Stimulated activated naive CD8-positive, alpha-beta T cell treated with anti-CD3 and anti-CD28 coated beads, Interleukin-15, Interleukin-2, amounts not matched to agents 100 ng/mL and 50 ng/mL, for 24 hours (primary cell): ENCODE measurements at regions not wholly inside any gene's neighbourhood (a gene's known extent, or its start where the extent isn't known, plus 50 kb on each side); places are given as distances from the start of the nearest gene placed in this dataset.
"Not testable (repeated sequence)": the region's sequence is repeated elsewhere in the genome, so short reads cannot be mapped to it uniquely, and the experiment has no call there.

Experiments used
- H3K27ac Mint-ChIP-seq: one replicate; pipeline ENCODE4 v1.8.0; 2021; ENCODE audit warnings: mild to moderate bottlenecking, mixed read lengths
- H3K27me3 Mint-ChIP-seq: one replicate; pipeline ENCODE4 v1.8.0; 2021; ENCODE audit warnings: mixed read lengths
- H3K36me3 Mint-ChIP-seq: one replicate; pipeline ENCODE4 v1.8.0; 2021; ENCODE audit warnings: low read depth, mixed read lengths
- H3K4me1 Mint-ChIP-seq: one replicate; pipeline ENCODE4 v1.8.0; 2021; ENCODE audit warnings: low read depth, mixed read lengths
- H3K4me3 Mint-ChIP-seq: one replicate; pipeline ENCODE4 v1.8.0; 2021; ENCODE audit warnings: mild to moderate bottlenecking, mixed read lengths
- H3K9me3 Mint-ChIP-seq: one replicate; pipeline ENCODE4 v1.8.0; 2021; ENCODE audit warnings: mixed read lengths

GRCh38 chr10:58086763-58087150 is 180.9 kb downstream of the IPMK start:
- H3K9me3 Mint-ChIP-seq, result no peaks in the 10 kb centered on the region
- H3K4me3 Mint-ChIP-seq, result no peak overlapping the region
- H3K4me1 Mint-ChIP-seq, result no peaks in the 10 kb centered on the region
- no peaks in the 10 kb centered on the region for H3K36me3 Mint-ChIP-seq
- H3K27ac Mint-ChIP-seq, result no peak overlapping the region
- peaks cover 9% of the 10 kb centered on the region for H3K27me3 Mint-ChIP-seq

DNA sequence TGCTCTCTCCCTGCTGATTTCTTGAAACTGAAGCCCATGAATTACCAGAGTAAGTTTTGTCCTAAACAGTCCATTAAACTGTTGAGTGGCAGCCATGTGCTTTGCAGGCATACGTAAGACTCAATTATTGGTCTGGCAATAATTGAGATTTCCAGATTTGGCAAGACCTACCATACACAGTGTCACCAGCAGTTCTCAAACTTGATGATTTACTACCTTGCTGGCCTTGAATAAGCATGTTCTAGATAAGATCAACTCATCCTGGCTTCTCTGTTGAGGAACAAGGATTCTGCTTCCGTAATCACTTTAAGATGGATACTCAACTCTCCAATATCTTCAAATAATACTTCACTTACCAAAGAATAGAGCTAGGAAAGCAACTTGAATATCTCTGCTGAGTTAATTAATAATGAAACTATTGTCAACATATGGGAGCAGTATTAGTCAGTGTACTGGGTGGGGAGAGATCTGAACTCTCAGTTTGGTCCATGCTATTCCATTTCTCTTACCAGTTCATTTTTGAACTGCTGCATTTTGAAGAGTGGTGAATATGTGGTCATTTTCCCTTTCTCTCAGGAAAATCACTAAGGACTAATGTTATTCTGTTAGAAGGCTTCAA is 181.4 kb downstream of the IPMK start:
- Mint-ChIP-seq H3K27ac (no peak overlapping the region), H3K27me3 (peaks cover 7% of the 10 kb centered on the region), H3K9me3 (no peaks in the 10 kb centered on the region), H3K4me3 (no peak overlapping the region), H3K36me3 (no peaks in the 10 kb centered on the region), H3K4me1 (no peaks in the 10 kb centered on the region)

- no peak overlapping the region for H3K27ac Mint-ChIP-seq
- no peaks in the 10 kb centered on the region for H3K27me3 Mint-ChIP-seq
- H3K4me3 Mint-ChIP-seq, result no peak overlapping the region
- H3K36me3 Mint-ChIP-seq, result no peaks in the 10 kb centered on the region
- no peaks in the 10 kb centered on the region for H3K4me1 Mint-ChIP-seq
- no peaks in the 10 kb centered on the region for H3K9me3 Mint-ChIP-seq
Observed at GRCh38 chr10:58082248-58082647, 185.4 kb downstream of the IPMK start.

DNA sequence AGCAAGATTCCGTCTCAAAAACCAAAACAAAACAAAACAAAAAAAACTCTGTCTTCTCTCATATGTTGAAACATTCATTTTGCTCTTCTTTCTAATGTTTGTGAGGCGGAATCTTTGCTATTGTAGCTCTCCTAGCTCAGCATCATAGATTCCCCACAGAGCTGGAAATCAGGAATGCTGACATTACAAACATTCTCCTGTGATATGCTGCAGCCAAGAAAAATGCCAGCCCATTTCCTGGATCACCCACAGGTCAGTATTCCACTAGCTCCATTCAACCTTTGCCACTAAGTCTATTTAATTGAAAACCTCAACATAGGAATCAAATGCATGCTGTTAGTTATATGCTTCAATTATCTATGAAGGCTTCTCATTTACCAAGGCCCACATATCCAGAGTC is 186.3 kb downstream of the IPMK start:
- H3K27me3 Mint-ChIP-seq, result no peaks in the 10 kb centered on the region
- H3K9me3 Mint-ChIP-seq, result no peaks in the 10 kb centered on the region
- no peaks in the 10 kb centered on the region for H3K4me1 Mint-ChIP-seq
- H3K27ac Mint-ChIP-seq, result no peak overlapping the region
- no peak overlapping the region for H3K4me3 Mint-ChIP-seq
- no peaks in the 10 kb centered on the region for H3K36me3 Mint-ChIP-seq

GRCh38 chr10:58079461-58079860 is 188.2 kb downstream of the IPMK start:
- Mint-ChIP-seq H3K36me3 (no peaks in the 10 kb centered on the region), H3K4me3 (no peak overlapping the region), H3K9me3 (no peaks in the 10 kb centered on the region), H3K27me3 (no peaks in the 10 kb centered on the region), H3K27ac (no peak overlapping the region), H3K4me1 (no peaks in the 10 kb centered on the region)

GRCh38 chr10:58072634-58073033 is 195.1 kb downstream of the IPMK start:
- no peak overlapping the region for H3K4me3 Mint-ChIP-seq
- no peak overlapping the region for H3K27ac Mint-ChIP-seq

GRCh38 chr10:58070956-58071355 is 196.7 kb downstream of the IPMK start:
- no peak overlapping the region for H3K27ac Mint-ChIP-seq
- no peaks in the 10 kb centered on the region for H3K9me3 Mint-ChIP-seq
- peaks cover 15% of the 10 kb centered on the region for H3K27me3 Mint-ChIP-seq
- H3K4me3 Mint-ChIP-seq, result no peak overlapping the region
- no peaks in the 10 kb centered on the region for H3K4me1 Mint-ChIP-seq
- no peaks in the 10 kb centered on the region for H3K36me3 Mint-ChIP-seq

More at GRCh38 chr10:58072634-58073033, 195.1 kb downstream of the IPMK start:
- Mint-ChIP-seq H3K4me1 (no peaks in the 10 kb centered on the region), H3K27me3 (peaks cover 10% of the 10 kb centered on the region), H3K36me3 (no peaks in the 10 kb centered on the region), H3K9me3 (no peaks in the 10 kb centered on the region)

DNA sequence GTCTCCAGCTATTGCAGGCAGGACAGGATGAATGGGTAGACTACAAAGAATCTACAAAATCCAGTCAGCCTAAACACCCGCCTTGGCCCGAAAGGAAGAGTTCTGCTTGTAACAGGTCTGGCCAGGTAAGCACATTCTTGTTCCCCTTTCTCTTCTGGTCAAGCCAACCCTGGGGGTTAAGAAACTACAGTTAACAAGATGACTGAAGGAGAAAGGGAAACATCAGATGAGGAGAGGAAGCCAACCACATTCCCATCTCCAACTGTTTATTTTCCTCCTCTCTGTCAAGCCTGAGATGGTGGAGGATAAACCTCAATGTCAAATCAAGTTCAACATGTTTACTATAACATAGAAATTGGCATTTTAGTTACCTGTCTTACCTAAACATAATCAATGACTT is 198.9 kb downstream of the IPMK start:
- Mint-ChIP-seq H3K4me1 (no peaks in the 10 kb centered on the region), H3K9me3 (no peaks in the 10 kb centered on the region), H3K27ac (no peak overlapping the region), H3K4me3 (no peak overlapping the region), H3K27me3 (peaks cover 15% of the 10 kb centered on the region), H3K36me3 (no peaks in the 10 kb centered on the region)

DNA sequence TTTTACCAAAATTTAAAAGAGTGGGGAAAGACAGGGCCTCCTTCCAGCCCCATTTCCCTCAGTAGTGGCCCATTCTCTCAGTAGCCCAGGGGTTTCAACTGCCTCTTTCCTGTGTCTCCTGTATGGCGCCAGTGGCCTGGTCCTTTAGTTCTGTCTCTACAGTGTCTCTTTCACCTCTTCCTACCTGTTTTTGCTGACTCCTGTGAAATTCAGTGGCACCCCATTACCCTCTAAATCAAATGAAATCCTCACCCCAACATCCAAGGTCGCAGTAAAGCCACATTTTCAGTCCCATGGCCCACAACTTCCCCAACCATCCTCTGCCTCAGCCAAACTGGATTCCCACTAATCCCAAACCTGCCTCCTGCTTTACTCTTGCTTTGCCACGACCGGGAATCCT is 200.7 kb downstream of the IPMK start:
- Mint-ChIP-seq H3K27me3 (peaks cover 20% of the 10 kb centered on the region), H3K4me3 (no peak overlapping the region), H3K27ac (no peak overlapping the region), H3K36me3 (no peaks in the 10 kb centered on the region), H3K4me1 (no peaks in the 10 kb centered on the region), H3K9me3 (no peaks in the 10 kb centered on the region)

GRCh38 chr10:58066126-58066525 is 201.6 kb downstream of the IPMK start:
- H3K36me3 Mint-ChIP-seq, result no peaks in the 10 kb centered on the region
- no peak overlapping the region for H3K27ac Mint-ChIP-seq
- no peaks in the 10 kb centered on the region for H3K9me3 Mint-ChIP-seq
- no peak overlapping the region for H3K4me3 Mint-ChIP-seq
- no peaks in the 10 kb centered on the region for H3K4me1 Mint-ChIP-seq
- H3K27me3 Mint-ChIP-seq, result peaks cover 20% of the 10 kb centered on the region

- Mint-ChIP-seq H3K4me3 (no peak overlapping the region), H3K27ac (no peak overlapping the region), H3K27me3 (peaks cover 20% of the 10 kb centered on the region), H3K9me3 (no peaks in the 10 kb centered on the region), H3K4me1 (no peaks in the 10 kb centered on the region), H3K36me3 (no peaks in the 10 kb centered on the region)
Observed at GRCh38 chr10:58065529-58065815, 202.2 kb downstream of the IPMK start.

- Mint-ChIP-seq H3K27ac (no peak overlapping the region), H3K9me3 (no peaks in the 10 kb centered on the region), H3K36me3 (no peaks in the 10 kb centered on the region), H3K4me1 (no peaks in the 10 kb centered on the region), H3K27me3 (peaks cover 18% of the 10 kb centered on the region), H3K4me3 (no peak overlapping the region)
Observed at GRCh38 chr10:58064714-58065528, 202.8 kb downstream of the IPMK start.

- no peaks in the 10 kb centered on the region for H3K9me3 Mint-ChIP-seq
- no peaks in the 10 kb centered on the region for H3K36me3 Mint-ChIP-seq
- H3K27ac Mint-ChIP-seq, result no peak overlapping the region
- H3K27me3 Mint-ChIP-seq, result peaks cover 16% of the 10 kb centered on the region
- no peak overlapping the region for H3K4me3 Mint-ChIP-seq
- no peaks in the 10 kb centered on the region for H3K4me1 Mint-ChIP-seq
Observed at GRCh38 chr10:58063861-58064480, 203.7 kb downstream of the IPMK start.

- H3K9me3 Mint-ChIP-seq, H3K27ac Mint-ChIP-seq, H3K27me3 Mint-ChIP-seq: not testable (repeated sequence)
Observed at GRCh38 chr10:58058683-58059082, 209.0 kb downstream of the IPMK start.

GRCh38 chr10:58054881-58055280 is 212.8 kb downstream of the IPMK start:
- H3K4me3 Mint-ChIP-seq, result no peak overlapping the region
- no peaks in the 10 kb centered on the region for H3K36me3 Mint-ChIP-seq
- H3K27ac Mint-ChIP-seq, result no peak overlapping the region
- no peaks in the 10 kb centered on the region for H3K4me1 Mint-ChIP-seq
- no peaks in the 10 kb centered on the region for H3K9me3 Mint-ChIP-seq
- H3K27me3 Mint-ChIP-seq, result peaks cover 4% of the 10 kb centered on the region

More at GRCh38 chr10:58058683-58059082, 209.0 kb downstream of the IPMK start:
- H3K4me3 Mint-ChIP-seq, H3K4me1 Mint-ChIP-seq, H3K36me3 Mint-ChIP-seq: not testable (repeated sequence)
